GM23338 (cell line): ENCODE measurements at regions not wholly inside any gene's neighbourhood (a gene's known extent, or its start where the extent isn't known, plus 50 kb on each side); places are given as distances from the start of the nearest gene placed in this dataset.

Source experiments
- ATAC-seq: fragments of 200-7000 bp; cut with Tn5 transposase; 3 replicates; pipeline ENCODE4 v1.9.1; 2020
- DNase-seq: peaks from one replicate; pipeline ENCODE4 v3.0.0-alpha.2; 2015; ENCODE audit warnings: low spot score
- H2AFZ ChIP-seq: fragments of 200-600 bp; sonication (generic); 2 replicates; pipeline ENCODE4 v1.8.0; 2016; ENCODE audit warnings: antibody characterized with exemption, mild to moderate bottlenecking, moderate library complexity
- H3F3A ChIP-seq: fragments of 200-600 bp; sonication (generic); replicated peaks from 2 replicates; pipeline ENCODE4 v1.8.0; 2017; ENCODE audit warnings: antibody characterized with exemption, mixed run types, low read depth
- H3K27ac ChIP-seq: fragments of 200-600 bp; sonication (generic); 2 replicates; pipeline ENCODE4 v1.6.1; 2016; ENCODE audit warnings: low read depth
- H3K27me3 ChIP-seq: fragments of 200-600 bp; sonication (generic); 2 replicates; pipeline ENCODE4 v1.8.0; 2016; ENCODE audit warnings: mild to moderate bottlenecking, mixed run types, moderate library complexity; ENCODE audit not compliant: insufficient read depth
- H3K36me3 ChIP-seq: fragments of 200-600 bp; sonication (generic); 2 replicates; pipeline ENCODE4 v1.8.0; 2016; ENCODE audit warnings: mild to moderate bottlenecking; ENCODE audit not compliant: insufficient read depth
- H3K4me1 ChIP-seq: fragments of 200-600 bp; sonication (generic); 2 replicates; pipeline ENCODE4 v1.8.0; 2016; ENCODE audit warnings: mild to moderate bottlenecking, moderate library complexity; ENCODE audit not compliant: insufficient read depth
- H3K4me2 ChIP-seq: fragments of 200-600 bp; sonication (generic); 2 replicates; pipeline ENCODE4 v1.7.1; 2017; ENCODE audit warnings: mixed run types
- H3K4me3 ChIP-seq: fragments of 200-600 bp; sonication (generic); 2 replicates; pipeline ENCODE4 v1.6.1; 2016; ENCODE audit warnings: mixed run types
- H3K79me2 ChIP-seq: fragments of 200-600 bp; sonication (generic); replicated peaks from 2 replicates; pipeline ENCODE4 v1.8.0; 2017; ENCODE audit warnings: mild to moderate bottlenecking; ENCODE audit not compliant: insufficient read depth
- H3K9me2 ChIP-seq: fragments of 200-600 bp; sonication (generic); 2 replicates; pipeline ENCODE4 v1.8.0; 2017; ENCODE audit not compliant: insufficient read depth
- H4K20me1 ChIP-seq: fragments of 200-600 bp; sonication (generic); replicated peaks from 2 replicates; pipeline ENCODE4 v1.8.0; 2017; ENCODE audit warnings: mild to moderate bottlenecking; ENCODE audit not compliant: insufficient read depth
- H3K27ac Mint-ChIP-seq: 2 replicates; pipeline ENCODE4 v1.8.0; 2020; ENCODE audit warnings: inconsistent platforms, mild to moderate bottlenecking, moderate library complexity, mixed read lengths
- H3K27me3 Mint-ChIP-seq: 3 replicates; pipeline ENCODE4 v1.8.0; 2022; ENCODE audit warnings: low read depth, mild to moderate bottlenecking, moderate library complexity, mixed read lengths, inconsistent platforms; ENCODE audit not compliant: insufficient read depth, poor library complexity
- H3K36me3 Mint-ChIP-seq: 3 replicates; pipeline ENCODE4 v1.8.0; 2021; ENCODE audit warnings: low read depth, mild to moderate bottlenecking, inconsistent platforms, moderate library complexity, mixed read lengths
- H3K4me1 Mint-ChIP-seq: 3 replicates; pipeline ENCODE4 v1.8.0; 2020; ENCODE audit warnings: mild to moderate bottlenecking, inconsistent platforms, mixed read lengths
- H3K4me3 Mint-ChIP-seq: 3 replicates; pipeline ENCODE4 v1.8.0; 2021; ENCODE audit warnings: moderate library complexity, mild to moderate bottlenecking, inconsistent platforms, mixed read lengths
- H3K9me3 Mint-ChIP-seq: 3 replicates; pipeline ENCODE4 v1.8.0; 2020; ENCODE audit warnings: moderate library complexity, mild to moderate bottlenecking, inconsistent platforms, mixed read lengths
- CREB1 ChIP-seq: fragments of 250-450 bp; sonication (Bioruptor Pico); IDR thresholded peaks from 2 replicates; pipeline ENCODE4 v1.5.0; 2020; ENCODE audit warnings: low read depth, mild to moderate bottlenecking, moderate library complexity
- CTCF ChIP-seq, 2 experiments: fragments of 200-600 bp in 1 of 2; sonication (generic) in 1 of 2; conservative IDR thresholded peaks; 2 replicates each; pipeline versions ENCODE4 v1.5.1 to v1.6.1; 2016 to 2017; ENCODE audit warnings: antibody characterized with exemption in 2 of 2, low read depth in 2 of 2, mild to moderate bottlenecking in 2 of 2, moderate library complexity in 1 of 2
- ETS1 ChIP-seq: IDR thresholded peaks from 2 replicates; pipeline ENCODE4 v1.6.1; 2016; ENCODE audit warnings: antibody characterized with exemption
- EZH2 ChIP-seq: fragments of 200-600 bp; sonication (generic); IDR thresholded peaks from one replicate; pipeline ENCODE4 v1.8.0; 2017; ENCODE audit warnings: antibody characterized with exemption, mild to moderate bottlenecking, low read depth; ENCODE audit not compliant: unreplicated experiment
- EZH2phosphoT487 ChIP-seq: fragments of 200-600 bp; sonication (generic); IDR thresholded peaks from one replicate; pipeline ENCODE4 v1.8.1; 2018; ENCODE audit warnings: antibody characterized with exemption; ENCODE audit not compliant: unreplicated experiment
- JUNB ChIP-seq: IDR thresholded peaks from one replicate; pipeline ENCODE4 v1.6.1; 2016; ENCODE audit warnings: antibody characterized with exemption; ENCODE audit not compliant: unreplicated experiment
- NANOG ChIP-seq: IDR thresholded peaks from 2 replicates; pipeline ENCODE4 v1.6.1; 2016; ENCODE audit warnings: antibody characterized with exemption, borderline replicate concordance
- POLR2AphosphoS5 ChIP-seq: IDR thresholded peaks from 2 replicates; pipeline ENCODE4 v1.6.1; 2016; ENCODE audit warnings: antibody characterized with exemption, low read depth
- REST ChIP-seq: IDR thresholded peaks from one replicate; pipeline ENCODE4 v1.6.1; 2018; ENCODE audit warnings: antibody characterized with exemption; ENCODE audit not compliant: unreplicated experiment
- STAT1 ChIP-seq: IDR thresholded peaks from one replicate; pipeline ENCODE4 v1.6.1; 2016; ENCODE audit warnings: antibody characterized with exemption; ENCODE audit not compliant: unreplicated experiment
- ZNF114 ChIP-seq: fragments of 250-450 bp; sonication (Bioruptor Pico); IDR thresholded peaks from 2 replicates; pipeline ENCODE4 v1.5.0; 2020; ENCODE audit warnings: mild to moderate bottlenecking, moderate library complexity
- ZNF331 ChIP-seq: fragments of 250-450 bp; sonication (Bioruptor Pico); IDR thresholded peaks from 2 replicates; pipeline ENCODE4 v1.5.0; 2020; ENCODE audit warnings: low read depth, mild to moderate bottlenecking, moderate library complexity
- ZNF462 ChIP-seq: fragments of 250-450 bp; sonication (Bioruptor Pico); IDR thresholded peaks from 2 replicates; pipeline ENCODE4 v1.5.0; 2020; ENCODE audit warnings: mild to moderate bottlenecking, moderate library complexity

GRCh38 chr5:44242791-44243190 is 146.4 kb downstream of the FGF10 start (continued):
- TF ChIP-seq CREB1 (CRISPR knock-in tag) = no peak
- TF ChIP-seq JUNB = no peak
- TF ChIP-seq POLR2AphosphoS5 = no peak
- no peak for TF ChIP-seq NANOG
- TF ChIP-seq CTCF (conservative IDR thresholded peaks at IDR 0.05; ENCODE audit: low read depth in 2 of 2) = no peak
- no peak for TF ChIP-seq STAT1
- TF ChIP-seq EZH2phosphoT487 = no peak
- TF ChIP-seq EZH2 = no peak

GRCh38 chr5:44236040-44236439 is 153.2 kb downstream of the FGF10 start:
- H3K79me2 ChIP-seq = no peaks in the 10 kb centered on the region
- no peak overlapping the region for H3K4me3 ChIP-seq
- TF ChIP-seq EZH2phosphoT487 = no peak
- no peak for TF ChIP-seq EZH2
- no peak for TF ChIP-seq CREB1 (CRISPR knock-in tag)
- no peak for TF ChIP-seq STAT1
- no peak for TF ChIP-seq JUNB
- no peak for TF ChIP-seq REST
- TF ChIP-seq ZNF331 (CRISPR knock-in tag) = no peak
- no peak for TF ChIP-seq ETS1
- TF ChIP-seq POLR2AphosphoS5 = no peak
- TF ChIP-seq NANOG = no peak
- TF ChIP-seq ZNF114 (CRISPR knock-in tag) = no peak
- no peak for TF ChIP-seq ZNF462 (CRISPR knock-in tag)
- no peaks in the 10 kb centered on the region; the same call in 1 of the 2 replicates for H3K9me2 ChIP-seq
- no peaks in the 10 kb centered on the region for H3F3A ChIP-seq
- H3K27ac ChIP-seq = no peak overlapping the region
- Mint-ChIP-seq H3K36me3 (no peaks in the 10 kb centered on the region), H3K27ac (no peak overlapping the region), H3K4me3 (no peak overlapping the region), H3K4me1 (peaks cover 27% of the 10 kb centered on the region), H3K9me3 (no peaks in the 10 kb centered on the region), H3K27me3 (no peaks in the 10 kb centered on the region)
- ATAC-seq = no peak
- H3K36me3 ChIP-seq = no peaks in the 10 kb centered on the region
- H3K27me3 ChIP-seq = no peaks in the 10 kb centered on the region
- H3K4me2 ChIP-seq = no peak overlapping the region
- no peaks in the 10 kb centered on the region for H4K20me1 ChIP-seq
- no peak overlapping the region for H2AFZ ChIP-seq
- DNase-seq = no peak
- peaks cover 18% of the 10 kb centered on the region for H3K4me1 ChIP-seq
